Osteoblast (primary cell): ENCODE measurements at regions not wholly inside any gene's neighbourhood (a gene's known extent, or its start where the extent isn't known, plus 50 kb on each side); places are given as distances from the start of the nearest gene placed in this dataset.
"Not testable (repeated sequence)": the region's sequence is repeated elsewhere in the genome, so short reads cannot be mapped to it uniquely, and the experiment has no call there.

Source experiments
- DNase-seq: peaks from one replicate; pipeline ENCODE4 v3.0.0; 2011; ENCODE audit warnings: low spot score, mixed read lengths; ENCODE audit not compliant: insufficient read length; ENCODE audit errors: missing footprints
- H2AFZ ChIP-seq: 2 replicates; pipeline ENCODE4 v1.6.0; 2011; ENCODE audit warnings: mild to moderate bottlenecking, low read length
- H3K27ac ChIP-seq: 2 replicates; pipeline ENCODE4 v1.5.1; 2011; ENCODE audit warnings: mild to moderate bottlenecking, low read depth, low read length, moderate library complexity
- H3K27me3 ChIP-seq: 2 replicates; pipeline ENCODE4 v1.6.0; 2012; ENCODE audit warnings: mild to moderate bottlenecking, control low read depth, inconsistent platforms, low read length, moderate library complexity; ENCODE audit not compliant: insufficient read depth
- H3K36me3 ChIP-seq: 2 replicates; pipeline ENCODE4 v1.5.1; 2011; ENCODE audit warnings: mild to moderate bottlenecking, low read length, control low read depth, moderate library complexity; ENCODE audit not compliant: insufficient read depth
- H3K4me1 ChIP-seq: 2 replicates; pipeline ENCODE4 v1.5.1; 2011; ENCODE audit warnings: mild to moderate bottlenecking, low read length, control low read depth, moderate library complexity; ENCODE audit not compliant: insufficient read depth
- H3K4me2 ChIP-seq: 2 replicates; pipeline ENCODE4 v1.6.0; 2011; ENCODE audit warnings: mild to moderate bottlenecking, low read length; ENCODE audit not compliant: insufficient read depth
- H3K4me3 ChIP-seq: fragments of 200-600 bp; sonication (generic); 3 replicates; pipeline ENCODE4 v1.5.1; 2012; ENCODE audit warnings: mild to moderate bottlenecking, low read length, inconsistent platforms; ENCODE audit not compliant: insufficient read depth
- H3K79me2 ChIP-seq: 2 replicates; pipeline ENCODE4 v1.6.0; 2012; ENCODE audit warnings: mild to moderate bottlenecking, low read length, control low read depth, inconsistent platforms; ENCODE audit not compliant: insufficient read depth
- H3K9me3 ChIP-seq: 2 replicates; pipeline ENCODE4 v1.5.1; 2011; ENCODE audit warnings: low read depth, low read length, control low read depth
- H4K20me1 ChIP-seq: 2 replicates; pipeline ENCODE4 v1.6.0; 2012; ENCODE audit warnings: mild to moderate bottlenecking, low read length, control low read depth; ENCODE audit not compliant: insufficient read depth
- TF ChIP-seq, protein P1 (sequence below): IDR thresholded peaks from 2 replicates; pipeline ENCODE4 v1.5.1; 2011; ENCODE audit warnings: mild to moderate bottlenecking, low read depth, low read length, moderate library complexity; ENCODE audit errors: extremely low read depth

- no peaks in the 10 kb centered on the region for H3K4me1 ChIP-seq
- no peak overlapping the region for H3K27ac ChIP-seq
- no peak for DNase-seq
- no peak overlapping the region for H3K4me3 ChIP-seq
- no peak overlapping the region for H2AFZ ChIP-seq
- TF ChIP-seq, protein P1, sequence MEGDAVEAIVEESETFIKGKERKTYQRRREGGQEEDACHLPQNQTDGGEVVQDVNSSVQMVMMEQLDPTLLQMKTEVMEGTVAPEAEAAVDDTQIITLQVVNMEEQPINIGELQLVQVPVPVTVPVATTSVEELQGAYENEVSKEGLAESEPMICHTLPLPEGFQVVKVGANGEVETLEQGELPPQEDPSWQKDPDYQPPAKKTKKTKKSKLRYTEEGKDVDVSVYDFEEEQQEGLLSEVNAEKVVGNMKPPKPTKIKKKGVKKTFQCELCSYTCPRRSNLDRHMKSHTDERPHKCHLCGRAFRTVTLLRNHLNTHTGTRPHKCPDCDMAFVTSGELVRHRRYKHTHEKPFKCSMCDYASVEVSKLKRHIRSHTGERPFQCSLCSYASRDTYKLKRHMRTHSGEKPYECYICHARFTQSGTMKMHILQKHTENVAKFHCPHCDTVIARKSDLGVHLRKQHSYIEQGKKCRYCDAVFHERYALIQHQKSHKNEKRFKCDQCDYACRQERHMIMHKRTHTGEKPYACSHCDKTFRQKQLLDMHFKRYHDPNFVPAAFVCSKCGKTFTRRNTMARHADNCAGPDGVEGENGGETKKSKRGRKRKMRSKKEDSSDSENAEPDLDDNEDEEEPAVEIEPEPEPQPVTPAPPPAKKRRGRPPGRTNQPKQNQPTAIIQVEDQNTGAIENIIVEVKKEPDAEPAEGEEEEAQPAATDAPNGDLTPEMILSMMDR = no peak
- H4K20me1 ChIP-seq = no peaks in the 10 kb centered on the region
- no peaks in the 10 kb centered on the region for H3K79me2 ChIP-seq
- H3K36me3 ChIP-seq = no peaks in the 10 kb centered on the region
- H3K9me3 ChIP-seq = no peaks in the 10 kb centered on the region
- H3K27me3 ChIP-seq = no peaks in the 10 kb centered on the region
- no peak overlapping the region for H3K4me2 ChIP-seq
Observed at GRCh38 chr4:18109676-18110075, 88.1 kb upstream of the LCORL start.

DNA sequence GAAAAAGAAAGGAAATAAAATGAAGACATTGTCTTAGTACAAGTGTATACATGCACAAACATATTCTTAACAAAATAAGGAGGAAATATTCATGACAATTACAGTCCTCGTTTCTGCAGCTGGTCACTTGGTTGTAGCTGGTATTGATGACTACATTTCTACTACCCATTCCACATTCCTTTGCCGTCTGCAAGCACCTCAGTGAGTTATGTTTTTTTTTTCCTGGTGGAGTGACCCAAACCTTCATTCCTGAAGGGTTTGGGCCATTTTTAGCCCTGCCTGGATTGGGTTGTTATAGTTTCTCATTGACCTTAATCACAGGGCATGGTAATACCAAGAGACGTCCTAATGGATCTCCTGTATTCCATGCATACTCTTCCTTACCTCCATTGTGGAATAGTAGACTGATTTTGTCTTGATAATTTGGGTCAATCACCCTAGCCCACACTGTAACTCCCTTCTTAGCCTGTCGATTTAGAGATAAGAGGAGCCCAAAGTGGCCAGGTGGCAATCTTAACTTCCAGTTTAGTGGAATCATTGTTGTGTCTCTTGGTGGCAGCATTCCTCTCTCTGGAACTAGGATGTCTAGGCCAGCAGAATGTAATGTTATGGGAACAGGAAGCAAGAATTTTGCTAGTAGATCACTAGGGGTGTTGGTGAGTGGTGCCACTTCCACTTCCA is 86.4 kb upstream of the LCORL start:
- not testable (repeated sequence) for H3K27me3 ChIP-seq, H4K20me1 ChIP-seq, DNase-seq, H3K36me3 ChIP-seq, H3K4me1 ChIP-seq, H3K9me3 ChIP-seq, H3K79me2 ChIP-seq, H2AFZ ChIP-seq, H3K27ac ChIP-seq, H3K4me2 ChIP-seq, H3K4me3 ChIP-seq

DNA sequence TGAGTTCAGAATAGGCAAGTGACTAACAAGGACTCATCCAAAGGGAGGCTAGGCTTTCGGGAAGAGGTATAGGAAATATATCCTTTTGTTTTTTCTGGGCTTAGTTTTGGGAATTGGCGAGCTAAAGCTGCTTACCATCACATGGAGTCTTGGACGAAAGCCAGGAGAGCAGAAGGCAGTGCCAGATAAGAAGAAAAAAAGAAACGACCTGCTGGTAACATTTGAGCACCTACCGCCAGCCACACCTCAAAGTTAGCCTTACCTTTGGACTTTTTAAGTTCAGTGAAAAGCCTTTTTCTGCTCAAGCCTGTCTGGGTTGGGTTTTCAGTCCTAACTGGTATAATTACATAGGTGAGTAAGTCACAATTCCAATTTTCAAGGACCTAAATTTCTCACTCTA is 85.1 kb upstream of the LCORL start:
- DNase-seq = no peak
- Histone ChIP-seq H3K4me3 (no peak overlapping the region), H3K4me1 (no peaks in the 10 kb centered on the region), H3K27ac (no peak overlapping the region), H3K27me3 (no peaks in the 10 kb centered on the region), H3K36me3 (no peaks in the 10 kb centered on the region), H4K20me1 (no peaks in the 10 kb centered on the region), H2AFZ (no peak overlapping the region), H3K9me3 (no peaks in the 10 kb centered on the region), H3K4me2 (no peak overlapping the region), H3K79me2 (no peaks in the 10 kb centered on the region)
- TF ChIP-seq, protein P1 = no peak

- Histone ChIP-seq H3K27ac (no peak overlapping the region), H2AFZ (no peak overlapping the region), H3K27me3 (no peaks in the 10 kb centered on the region), H3K4me3 (no peak overlapping the region), H3K9me3 (no peaks in the 10 kb centered on the region), H3K4me2 (no peak overlapping the region), H3K4me1 (no peaks in the 10 kb centered on the region), H3K36me3 (no peaks in the 10 kb centered on the region), H4K20me1 (no peaks in the 10 kb centered on the region), H3K79me2 (no peaks in the 10 kb centered on the region)
- no peak for DNase-seq
- TF ChIP-seq, protein P1 = no peak
Observed at GRCh38 chr4:18105030-18106011, 83.8 kb upstream of the LCORL start.
